ENCODE measurements at regions not wholly inside any gene's neighbourhood (a gene's known extent, or its start where the extent isn't known, plus 50 kb on each side); places are given as distances from the start of the nearest gene placed in this dataset.

GRCh38 chr13:50152224-50152623 lies 137.0 kb downstream of the KCNRG start:
- no peak for DNase-seq (ENCODE audit: low spot score)
- ChIA-PET CTCF (no interaction called here), POLR2A (ENCODE audit: low non-redundant PET) (no interaction called here)
- TF ChIP-seq, protein P1, sequence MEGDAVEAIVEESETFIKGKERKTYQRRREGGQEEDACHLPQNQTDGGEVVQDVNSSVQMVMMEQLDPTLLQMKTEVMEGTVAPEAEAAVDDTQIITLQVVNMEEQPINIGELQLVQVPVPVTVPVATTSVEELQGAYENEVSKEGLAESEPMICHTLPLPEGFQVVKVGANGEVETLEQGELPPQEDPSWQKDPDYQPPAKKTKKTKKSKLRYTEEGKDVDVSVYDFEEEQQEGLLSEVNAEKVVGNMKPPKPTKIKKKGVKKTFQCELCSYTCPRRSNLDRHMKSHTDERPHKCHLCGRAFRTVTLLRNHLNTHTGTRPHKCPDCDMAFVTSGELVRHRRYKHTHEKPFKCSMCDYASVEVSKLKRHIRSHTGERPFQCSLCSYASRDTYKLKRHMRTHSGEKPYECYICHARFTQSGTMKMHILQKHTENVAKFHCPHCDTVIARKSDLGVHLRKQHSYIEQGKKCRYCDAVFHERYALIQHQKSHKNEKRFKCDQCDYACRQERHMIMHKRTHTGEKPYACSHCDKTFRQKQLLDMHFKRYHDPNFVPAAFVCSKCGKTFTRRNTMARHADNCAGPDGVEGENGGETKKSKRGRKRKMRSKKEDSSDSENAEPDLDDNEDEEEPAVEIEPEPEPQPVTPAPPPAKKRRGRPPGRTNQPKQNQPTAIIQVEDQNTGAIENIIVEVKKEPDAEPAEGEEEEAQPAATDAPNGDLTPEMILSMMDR (conservative IDR thresholded peaks at IDR 0.05; ENCODE audit: low read depth, low read length) = no peak
- no peak for TF ChIP-seq EZH2 (IDR thresholded peaks at IDR 0.05; ENCODE audit: borderline replicate concordance, low read depth, low read length, poor library complexity, severe bottlenecking)
- intact Hi-C loops (cut with micrococcal nuclease; ENCODE audit: unreplicated experiment) = no loop called here
- Histone ChIP-seq H3K36me3 (ENCODE audit: insufficient read depth, low read length, poor library complexity, severe bottlenecking) (no peaks in the 10 kb centered on the region), H3K27me3 (replicated peaks; ENCODE audit: insufficient read depth, low read depth, low read length, poor library complexity) (no peaks in the 10 kb centered on the region), H3K4me3 (ENCODE audit: low read depth, low read length, poor library complexity, severe bottlenecking) (peak overlapping the region; percentile 17), H3K9me3 (ENCODE audit: low read depth, low read length, poor library complexity, severe bottlenecking) (no peaks in the 10 kb centered on the region), H3K27ac (ENCODE audit: low read depth, low read length, poor library complexity, severe bottlenecking) (no peak overlapping the region), H3K4me1 (ENCODE audit: insufficient read depth, low read length, poor library complexity, severe bottlenecking) (peaks cover 19% of the 10 kb centered on the region)
- no TSS peak for BruUV-seq (replicated peaks)

DNA sequence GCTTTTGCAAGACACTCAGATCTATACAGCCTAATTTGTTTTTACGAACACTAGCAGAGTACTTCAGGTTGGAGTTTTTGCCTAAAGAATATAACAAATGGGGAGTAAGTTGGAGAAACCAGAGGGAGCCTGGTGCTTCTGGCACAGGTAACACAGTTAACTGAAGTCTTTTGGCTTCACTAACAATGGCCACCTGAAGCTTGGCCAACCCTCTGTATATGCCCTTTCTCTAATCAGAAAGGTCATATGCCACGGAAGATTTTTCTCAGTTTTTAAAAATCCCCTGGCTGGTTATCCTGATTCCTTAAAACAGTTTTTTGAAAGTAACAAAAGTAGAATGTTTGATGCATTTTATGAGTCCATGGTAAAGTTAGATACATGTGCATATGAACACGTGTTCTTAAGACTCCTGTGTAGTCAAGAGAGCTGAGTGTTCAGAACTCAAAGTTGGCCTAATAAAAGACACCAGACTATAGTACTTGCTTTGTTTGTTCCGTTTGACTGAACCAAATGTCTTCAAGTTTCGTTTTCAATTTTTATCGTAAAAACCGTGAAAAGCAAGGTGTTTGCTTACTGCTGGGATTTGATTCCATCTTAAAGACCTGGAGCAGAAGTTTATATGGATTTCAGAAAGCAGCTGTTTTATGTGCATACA lies 137.5 kb downstream of the KCNRG start:
- H3K9me3 ChIP-seq (ENCODE audit: low read depth, low read length, poor library complexity, severe bottlenecking) = no peaks in the 10 kb centered on the region
- intact Hi-C loops (cut with micrococcal nuclease; ENCODE audit: unreplicated experiment) = no loop called here
- peaks cover 19% of the 10 kb centered on the region for H3K4me1 ChIP-seq (ENCODE audit: insufficient read depth, low read length, poor library complexity, severe bottlenecking)
- no peak overlapping the region for H3K27ac ChIP-seq (ENCODE audit: low read depth, low read length, poor library complexity, severe bottlenecking)
- DNase-seq (ENCODE audit: low spot score) = no peak
- H3K4me3 ChIP-seq (ENCODE audit: low read depth, low read length, poor library complexity, severe bottlenecking) = no peak overlapping the region
- CTCF ChIA-PET = no interaction called here
- TF ChIP-seq EZH2 (IDR thresholded peaks at IDR 0.05; ENCODE audit: borderline replicate concordance, low read depth, low read length, poor library complexity, severe bottlenecking) = no peak
- TF ChIP-seq, protein P1 (conservative IDR thresholded peaks at IDR 0.05; ENCODE audit: low read depth, low read length) = no peak
- POLR2A ChIA-PET (ENCODE audit: low non-redundant PET) = no interaction called here
- H3K36me3 ChIP-seq (ENCODE audit: insufficient read depth, low read length, poor library complexity, severe bottlenecking) = no peaks in the 10 kb centered on the region
- H3K27me3 ChIP-seq (replicated peaks; ENCODE audit: insufficient read depth, low read depth, low read length, poor library complexity) = no peaks in the 10 kb centered on the region
- BruUV-seq (replicated peaks) = no TSS peak

GRCh38 chr13:50153401-50153800 lies 138.2 kb downstream of the KCNRG start:
- CTCF ChIA-PET = no interaction called here
- Histone ChIP-seq H3K36me3 (ENCODE audit: insufficient read depth, low read length, poor library complexity, severe bottlenecking) (no peaks in the 10 kb centered on the region), H3K9me3 (ENCODE audit: low read depth, low read length, poor library complexity, severe bottlenecking) (no peaks in the 10 kb centered on the region), H3K4me3 (ENCODE audit: low read depth, low read length, poor library complexity, severe bottlenecking) (no peak overlapping the region), H3K27me3 (replicated peaks; ENCODE audit: insufficient read depth, low read depth, low read length, poor library complexity) (no peaks in the 10 kb centered on the region), H3K4me1 (ENCODE audit: insufficient read depth, low read length, poor library complexity, severe bottlenecking) (peaks cover 19% of the 10 kb centered on the region), H3K27ac (ENCODE audit: low read depth, low read length, poor library complexity, severe bottlenecking) (no peak overlapping the region)
- DNase-seq (ENCODE audit: low spot score) = no peak
- BruUV-seq (replicated peaks) = no TSS peak
- intact Hi-C loops (cut with micrococcal nuclease; ENCODE audit: unreplicated experiment) = no loop called here
- TF ChIP-seq, protein P1 (conservative IDR thresholded peaks at IDR 0.05; ENCODE audit: low read depth, low read length) = no peak
- TF ChIP-seq EZH2 (IDR thresholded peaks at IDR 0.05; ENCODE audit: borderline replicate concordance, low read depth, low read length, poor library complexity, severe bottlenecking) = no peak
- POLR2A ChIA-PET (ENCODE audit: low non-redundant PET) = no interaction called here
